ENCODE measurements at regions not wholly inside any gene's neighbourhood (a gene's known extent, or its start where the extent isn't known, plus 50 kb on each side); places are given as distances from the start of the nearest gene placed in this dataset.

DNA sequence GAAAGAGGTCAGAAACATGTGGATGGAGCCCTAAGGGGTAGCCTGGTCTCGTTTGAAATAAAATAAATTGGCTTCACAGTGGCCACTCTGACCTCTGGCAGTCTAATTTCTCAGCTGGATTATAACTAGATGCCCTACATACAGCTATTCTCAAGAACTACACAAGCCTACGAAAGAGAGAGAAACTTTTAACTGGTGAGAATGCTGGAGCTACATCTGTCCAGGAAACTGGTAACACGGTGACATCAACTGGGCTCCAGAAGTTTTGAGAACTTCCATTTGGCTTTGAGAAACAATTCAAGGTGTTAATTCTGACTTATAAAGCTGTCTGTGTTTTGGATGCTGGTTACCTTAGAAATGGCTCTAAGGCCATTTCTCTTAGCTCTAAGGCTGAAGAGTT is 187.3 kb upstream of the TENT5A start:
- H3K4me3 ChIP-seq (ENCODE audit: low read depth, low read length): no peak overlapping the region
- TF ChIP-seq, protein P1, sequence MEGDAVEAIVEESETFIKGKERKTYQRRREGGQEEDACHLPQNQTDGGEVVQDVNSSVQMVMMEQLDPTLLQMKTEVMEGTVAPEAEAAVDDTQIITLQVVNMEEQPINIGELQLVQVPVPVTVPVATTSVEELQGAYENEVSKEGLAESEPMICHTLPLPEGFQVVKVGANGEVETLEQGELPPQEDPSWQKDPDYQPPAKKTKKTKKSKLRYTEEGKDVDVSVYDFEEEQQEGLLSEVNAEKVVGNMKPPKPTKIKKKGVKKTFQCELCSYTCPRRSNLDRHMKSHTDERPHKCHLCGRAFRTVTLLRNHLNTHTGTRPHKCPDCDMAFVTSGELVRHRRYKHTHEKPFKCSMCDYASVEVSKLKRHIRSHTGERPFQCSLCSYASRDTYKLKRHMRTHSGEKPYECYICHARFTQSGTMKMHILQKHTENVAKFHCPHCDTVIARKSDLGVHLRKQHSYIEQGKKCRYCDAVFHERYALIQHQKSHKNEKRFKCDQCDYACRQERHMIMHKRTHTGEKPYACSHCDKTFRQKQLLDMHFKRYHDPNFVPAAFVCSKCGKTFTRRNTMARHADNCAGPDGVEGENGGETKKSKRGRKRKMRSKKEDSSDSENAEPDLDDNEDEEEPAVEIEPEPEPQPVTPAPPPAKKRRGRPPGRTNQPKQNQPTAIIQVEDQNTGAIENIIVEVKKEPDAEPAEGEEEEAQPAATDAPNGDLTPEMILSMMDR (IDR thresholded peaks at IDR 0.05; ENCODE audit: insufficient read depth, low read length): no peak
- no peak for DNase-seq (ENCODE audit: low read depth)

DNA sequence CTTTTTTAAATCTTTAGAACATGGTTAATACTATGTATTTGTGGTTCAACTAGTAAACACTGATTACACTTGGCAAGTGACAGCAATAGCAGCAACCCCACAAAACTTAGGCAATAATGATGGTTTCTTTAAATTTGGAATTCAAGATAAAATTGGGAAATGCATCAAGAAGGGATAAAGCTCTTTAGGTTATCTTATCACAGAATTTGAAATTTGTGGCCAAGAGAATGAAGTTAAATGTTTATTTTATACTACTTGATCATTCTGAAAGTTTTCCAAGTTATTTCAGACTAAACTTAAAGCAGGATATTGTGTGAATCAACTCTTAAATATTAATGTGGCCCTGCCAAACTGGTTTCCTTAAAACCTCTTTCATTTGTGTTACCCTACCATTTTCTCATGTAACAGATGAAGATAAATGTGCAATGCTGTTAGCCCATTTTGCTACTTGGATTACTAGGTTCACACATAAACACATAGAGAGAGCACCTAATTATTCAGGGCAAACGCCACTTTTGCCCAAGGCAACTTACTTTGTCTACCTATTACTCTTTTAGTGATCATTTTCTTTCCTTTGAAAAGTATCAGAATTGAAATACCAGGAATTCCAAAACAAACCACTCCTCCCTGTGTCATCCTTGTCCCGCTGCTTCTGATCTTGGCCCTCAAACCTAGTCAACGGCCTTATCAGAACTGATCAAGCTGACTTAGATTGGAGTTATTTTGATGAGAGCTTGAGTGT is 186.7 kb upstream of the TENT5A start:
- H3K4me3 ChIP-seq (ENCODE audit: low read depth, low read length): no peak overlapping the region
- peak; percentile 97 for DNase-seq (ENCODE audit: low read depth)

GRCh38 chr6:81938014-81938856 is 185.8 kb upstream of the TENT5A start:
- H3K4me3 ChIP-seq (ENCODE audit: low read depth, low read length): no peak overlapping the region
- TF ChIP-seq, protein P1 (IDR thresholded peaks at IDR 0.05; ENCODE audit: insufficient read depth, low read length): no peak
- peak; percentile 98 for DNase-seq (ENCODE audit: low read depth)

More for the DNA sequence above, 186.7 kb upstream of the TENT5A start:
- TF ChIP-seq, protein P1 (IDR thresholded peaks at IDR 0.05; ENCODE audit: insufficient read depth, low read length): no peak

DNA sequence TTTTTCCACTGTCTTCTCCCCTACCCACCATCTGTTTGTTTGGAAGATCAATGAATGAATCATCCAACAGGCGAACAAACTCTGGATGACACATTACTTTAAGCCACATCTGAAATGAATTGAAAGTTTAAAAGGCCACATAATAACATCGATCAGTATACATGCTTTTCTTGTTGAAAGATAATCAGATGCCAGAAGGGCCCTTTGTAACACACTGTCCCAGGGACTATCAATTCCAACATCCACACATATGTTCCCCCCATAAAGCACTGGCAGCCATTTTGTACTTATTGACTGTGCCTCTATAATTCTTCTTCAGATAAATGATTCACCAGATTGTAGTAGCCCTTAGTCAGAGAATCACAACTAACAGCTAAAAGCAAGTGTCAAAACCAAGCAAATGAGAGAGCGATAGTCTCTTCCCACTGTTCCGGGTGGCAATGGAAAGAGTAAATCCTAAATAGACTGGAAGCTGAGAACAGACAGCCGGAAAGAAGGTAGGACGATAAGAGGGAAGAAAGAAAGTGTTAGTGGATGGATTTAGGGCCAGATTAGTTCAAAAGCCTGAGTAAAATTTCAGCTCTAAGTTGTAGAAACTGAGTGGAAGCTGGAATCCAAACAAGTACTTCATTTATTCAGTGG is 184.9 kb upstream of the TENT5A start:
- peak; percentile 51 for DNase-seq (ENCODE audit: low read depth)
- TF ChIP-seq, protein P1 (IDR thresholded peaks at IDR 0.05; ENCODE audit: insufficient read depth, low read length): no peak
- no peak overlapping the region for H3K4me3 ChIP-seq (ENCODE audit: low read depth, low read length)

DNA sequence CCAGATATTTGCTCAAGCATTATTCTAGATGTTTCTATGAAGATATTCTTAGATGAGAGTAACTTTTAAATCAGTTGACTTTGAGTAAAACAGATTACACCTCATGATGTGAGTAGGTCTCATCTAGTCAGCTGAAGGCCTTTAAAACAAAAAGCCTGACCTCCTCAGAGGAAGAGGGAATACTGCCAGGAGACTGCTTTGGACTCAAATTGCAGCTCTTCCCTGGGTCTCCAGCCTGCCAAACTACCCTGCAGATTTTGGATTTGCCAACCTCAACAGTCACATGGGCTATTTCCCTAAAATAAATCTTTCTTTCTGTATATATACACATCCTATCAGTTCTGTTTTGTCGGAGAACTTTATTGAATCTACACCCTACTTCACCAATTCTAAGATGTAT is 182.5 kb upstream of the TENT5A start:
- DNase-seq (ENCODE audit: low read depth): peak; percentile 75
- no peak overlapping the region for H3K4me3 ChIP-seq (ENCODE audit: low read depth, low read length)
- TF ChIP-seq, protein P1 (IDR thresholded peaks at IDR 0.05; ENCODE audit: insufficient read depth, low read length): no peak

GRCh38 chr6:81933608-81934051 is 181.1 kb upstream of the TENT5A start:
- peak; percentile 50 for DNase-seq (ENCODE audit: low read depth)

More at GRCh38 chr6:81933608-81934051, 181.1 kb upstream of the TENT5A start:
- TF ChIP-seq, protein P1 (IDR thresholded peaks at IDR 0.05; ENCODE audit: insufficient read depth, low read length): no peak
- no peak overlapping the region for H3K4me3 ChIP-seq (ENCODE audit: low read depth, low read length)
